HK-2 (cell line): ENCODE measurements at regions not wholly inside any gene's neighbourhood (a gene's known extent, or its start where the extent isn't known, plus 50 kb on each side); places are given as distances from the start of the nearest gene placed in this dataset.
"Not testable (repeated sequence)": the region's sequence is repeated elsewhere in the genome, so short reads cannot be mapped to it uniquely, and the experiment has no call there.

Experiments
- DNase-seq: peaks from one replicate; pipeline ENCODE4 v3.0.0-alpha.2; 2018; ENCODE audit not compliant: unreplicated experiment

GRCh38 chr5:13227513-13227912 lies 717.0 kb downstream of the DNAH5 start:
- no peak for DNase-seq

DNA sequence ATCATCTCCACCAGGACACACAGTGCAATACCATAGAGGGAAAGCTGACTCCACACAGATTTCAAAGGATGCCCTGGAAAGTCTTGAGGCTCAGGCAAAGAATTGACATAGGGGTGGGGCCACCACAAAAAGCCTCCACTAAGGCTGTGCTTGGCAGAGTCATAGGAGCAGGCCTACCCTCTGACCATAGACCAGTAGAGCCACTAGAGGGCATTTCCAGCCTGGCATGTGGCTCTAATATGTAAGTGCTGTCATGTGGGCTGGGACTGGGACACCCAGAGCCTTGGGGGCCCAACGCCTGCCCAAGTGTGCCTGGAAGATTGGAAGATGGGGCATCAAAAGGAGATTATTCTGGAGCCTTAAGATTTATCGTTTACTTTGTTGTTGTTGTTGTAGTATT lies 726.0 kb downstream of the DNAH5 start:
- peak; percentile 3 for DNase-seq

- DNase-seq, result no peak
Measured at GRCh38 chr5:13217636-13218035, 726.9 kb downstream of the DNAH5 start.

DNA sequence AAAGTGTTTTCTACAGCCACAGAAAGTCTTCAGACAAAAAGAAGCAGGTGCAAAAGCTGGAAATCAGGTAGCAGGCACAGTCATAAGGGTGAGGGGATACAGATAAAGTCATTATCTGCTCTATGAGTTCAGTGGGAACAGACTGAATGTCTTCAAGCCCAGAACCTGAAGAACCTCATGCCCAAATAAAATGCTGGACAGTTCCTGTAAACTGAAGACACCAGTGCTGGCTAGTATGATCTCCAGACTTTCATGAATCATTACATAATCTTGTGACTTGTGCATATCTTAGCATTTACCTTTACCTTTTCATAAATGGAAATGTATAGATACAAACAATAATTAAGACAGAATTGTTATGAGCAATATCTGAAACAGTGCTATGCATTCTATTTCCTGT lies 728.7 kb downstream of the DNAH5 start:
- no peak for DNase-seq

GRCh38 chr5:13215370-13215769 lies 729.1 kb downstream of the DNAH5 start:
- no peak for DNase-seq

GRCh38 chr5:13214182-13214581 lies 730.3 kb downstream of the DNAH5 start:
- no peak for DNase-seq

- no peak for DNase-seq
Measured at GRCh38 chr5:13212886-13213285, 731.6 kb downstream of the DNAH5 start.

DNA sequence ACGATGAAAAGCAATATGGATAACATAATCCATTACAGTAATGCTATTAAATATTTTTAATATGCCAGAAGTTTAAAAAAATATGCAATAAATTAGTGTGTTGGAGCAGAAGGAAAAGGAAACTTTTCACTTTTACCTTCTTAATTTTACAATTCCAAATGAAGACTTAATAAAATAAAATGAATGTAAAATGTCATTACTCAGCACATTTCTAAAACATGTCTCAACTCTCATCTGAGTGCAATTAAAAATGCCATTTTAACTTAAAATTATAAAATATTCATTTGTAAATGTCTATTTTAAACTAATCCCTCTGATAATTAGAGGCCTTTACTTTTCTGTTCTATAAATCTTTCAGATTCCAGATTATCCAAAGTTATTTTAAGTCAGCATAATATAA lies 733.4 kb downstream of the DNAH5 start:
- DNase-seq, result no peak

GRCh38 chr5:13207112-13207511 lies 737.4 kb downstream of the DNAH5 start:
- no peak for DNase-seq

DNA sequence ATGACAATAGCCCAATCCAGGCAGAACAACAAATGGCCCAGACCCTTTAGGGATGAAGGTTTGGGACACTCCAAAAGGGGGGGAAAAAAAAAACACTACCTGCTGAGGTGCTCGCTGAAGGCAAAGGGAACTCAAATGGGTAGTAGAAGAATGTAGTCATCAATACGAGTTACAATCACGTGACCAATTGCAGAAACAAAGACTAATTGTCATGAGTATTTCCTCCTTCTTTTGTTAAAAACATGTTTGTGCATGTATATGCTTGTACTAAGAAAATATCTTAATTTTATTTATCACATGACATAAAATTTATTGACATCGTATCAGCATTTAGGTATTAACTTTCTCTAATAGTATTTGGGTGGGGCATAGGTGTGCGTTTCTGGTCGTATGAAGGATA lies 743.5 kb downstream of the DNAH5 start:
- no peak for DNase-seq

DNA sequence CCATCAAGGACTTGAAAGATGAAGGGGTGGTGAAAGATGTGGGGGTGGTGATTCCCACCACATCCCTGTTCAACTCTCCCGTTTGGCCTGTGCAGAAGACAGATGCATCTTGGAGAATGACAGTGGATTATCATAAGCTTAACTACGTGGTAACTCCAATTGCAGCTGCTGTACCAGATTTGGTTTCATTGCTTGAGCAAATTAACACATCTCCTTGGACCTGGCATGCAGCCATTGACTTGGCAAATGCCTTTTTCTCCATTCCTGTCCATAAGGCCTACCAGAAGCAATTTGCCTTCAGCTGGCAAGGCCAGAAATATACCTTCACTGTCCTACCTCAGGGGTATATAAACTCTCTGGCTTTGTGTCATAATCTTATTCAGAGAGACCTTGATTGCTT lies 746.3 kb downstream of the DNAH5 start:
- not testable (repeated sequence) for DNase-seq

GRCh38 chr5:13189532-13189931 lies 755.0 kb downstream of the DNAH5 start:
- no peak for DNase-seq

- DNase-seq, result no peak
Measured at GRCh38 chr5:13188371-13188770, 756.1 kb downstream of the DNAH5 start.

DNA sequence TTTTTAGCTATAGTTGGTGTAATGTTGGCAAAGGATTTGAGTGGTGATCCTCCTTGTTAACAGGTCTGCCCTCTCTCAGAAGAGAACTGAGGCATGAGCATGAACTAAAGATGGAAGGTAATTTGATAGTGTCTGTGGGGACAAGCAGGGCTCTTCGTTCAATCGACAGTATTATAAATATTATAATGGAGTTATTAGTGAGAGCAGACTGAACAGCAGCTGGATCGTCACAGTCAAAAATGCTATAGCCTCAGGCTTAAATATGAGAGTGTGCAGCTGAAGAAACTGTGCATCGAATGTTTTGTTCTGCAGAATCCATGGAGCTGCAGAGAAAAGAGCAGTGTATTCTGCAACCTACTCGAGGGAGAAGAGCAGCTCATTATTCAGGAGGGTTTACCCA lies 757.3 kb downstream of the DNAH5 start:
- no peak for DNase-seq

GRCh38 chr5:13186177-13186576 lies 758.3 kb downstream of the DNAH5 start:
- no peak for DNase-seq

DNA sequence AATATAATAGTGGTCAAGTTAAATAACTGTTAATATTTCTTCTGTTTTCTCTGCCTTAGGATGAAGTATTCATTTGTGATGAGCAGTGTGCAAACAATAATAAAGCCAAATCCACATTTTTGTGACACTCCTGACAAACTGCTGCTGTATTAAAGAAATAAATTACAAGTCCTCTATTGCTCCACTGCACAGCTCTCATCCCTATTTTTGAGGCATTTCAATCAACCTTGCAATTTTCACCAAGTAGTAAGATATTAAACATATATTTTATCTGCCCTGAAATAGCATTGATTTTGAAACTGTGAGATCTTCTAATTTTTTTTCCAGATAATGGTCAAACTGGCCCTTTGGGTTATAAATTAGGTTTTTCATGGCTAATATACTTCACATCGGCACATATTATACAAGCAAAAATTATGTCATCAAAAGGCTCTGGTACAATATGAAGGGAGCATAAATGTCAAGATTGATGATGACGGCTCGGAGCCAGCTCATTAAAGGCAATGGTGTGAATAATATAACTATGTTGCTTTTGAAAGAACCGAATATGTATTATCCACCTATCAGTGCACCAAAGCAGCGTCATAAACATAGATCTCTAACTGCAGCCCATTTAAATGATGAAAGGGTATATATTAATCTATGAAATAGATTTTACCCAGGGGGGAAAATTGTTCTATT lies 764.9 kb downstream of the DNAH5 start:
- no peak for DNase-seq

DNA sequence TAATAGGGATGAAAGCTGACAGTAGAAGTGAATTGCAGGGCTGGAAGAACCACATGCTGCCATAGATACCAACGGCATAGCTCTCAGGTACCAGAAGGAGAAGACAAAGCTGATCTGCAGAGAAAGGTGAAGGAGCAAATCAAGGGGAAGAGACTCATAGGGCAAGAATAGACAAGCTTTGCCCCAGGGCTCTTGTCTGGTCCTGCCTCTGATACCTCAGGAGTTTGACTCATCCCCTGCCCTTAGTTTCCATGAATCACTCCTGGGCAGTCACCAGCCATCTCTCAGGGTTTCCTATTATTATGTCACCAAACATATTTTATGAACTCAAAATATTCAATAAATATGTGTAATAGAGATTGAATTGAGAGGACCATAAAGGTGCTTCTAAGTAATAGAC lies 800.9 kb downstream of the DNAH5 start:
- no peak for DNase-seq

- no peak for DNase-seq
Measured at GRCh38 chr5:13143214-13143613, 801.3 kb downstream of the DNAH5 start.

- no peak for DNase-seq
Measured at GRCh38 chr5:13133951-13134350, 810.5 kb downstream of the DNAH5 start.

GRCh38 chr5:13115476-13115875 lies 829.0 kb downstream of the DNAH5 start:
- DNase-seq, result no peak

DNA sequence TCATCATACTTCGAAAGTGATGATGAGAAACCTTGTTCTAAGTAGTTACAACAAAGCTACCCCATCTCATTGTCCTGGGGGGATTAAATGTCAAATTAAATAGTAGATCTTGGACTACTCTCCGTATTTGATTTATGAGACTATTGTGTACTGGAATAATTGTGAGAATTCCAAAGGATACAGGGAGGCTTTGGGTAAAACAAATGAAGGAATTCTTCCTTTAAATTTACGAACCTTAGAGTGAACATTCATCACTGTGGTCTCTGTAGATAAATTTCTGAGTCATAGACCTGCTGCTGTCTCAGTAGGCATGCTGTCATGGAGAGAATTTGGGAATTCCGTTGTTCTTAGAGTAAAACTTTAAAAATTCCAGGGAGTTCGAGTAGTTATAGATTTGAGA lies 836.2 kb downstream of the DNAH5 start:
- DNase-seq, result no peak

DNA sequence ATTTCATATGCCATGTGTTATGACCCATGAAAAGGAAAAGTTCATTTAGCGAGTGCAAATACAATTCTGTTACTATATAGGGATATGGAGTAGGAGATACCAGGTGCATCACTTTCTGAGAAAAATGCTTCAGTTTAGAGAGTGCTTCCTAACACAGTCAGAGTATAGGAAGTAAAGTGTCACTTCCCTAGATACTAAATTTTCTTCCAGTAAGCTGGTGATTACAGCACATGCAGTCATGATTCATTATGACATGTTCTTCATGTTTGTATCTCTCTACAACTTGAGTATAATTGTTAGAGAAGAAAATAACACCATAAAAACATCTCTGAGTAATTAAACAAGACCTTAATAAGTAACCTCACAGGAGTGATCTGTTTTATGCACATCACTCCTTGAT lies 837.0 kb downstream of the DNAH5 start:
- DNase-seq, result no peak

DNA sequence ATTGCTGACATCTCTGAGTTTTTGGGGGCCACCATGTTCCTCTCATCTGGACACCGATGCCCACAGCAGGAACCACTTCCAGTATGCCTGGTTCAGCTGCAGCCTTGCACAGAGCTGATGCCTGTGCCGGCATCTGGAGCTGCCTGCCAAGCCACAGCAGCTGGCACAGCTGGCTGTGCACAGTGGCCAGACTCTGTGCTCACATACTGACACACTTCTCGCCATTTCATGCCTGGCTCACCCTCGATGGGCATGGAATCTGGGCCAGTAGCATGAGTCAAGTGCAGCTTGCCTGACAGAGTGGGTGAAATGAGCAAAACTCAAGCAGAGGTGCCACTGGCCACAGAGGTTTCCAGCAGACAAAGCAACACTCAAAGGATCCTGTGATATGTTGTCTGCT lies 863.4 kb downstream of the DNAH5 start:
- no peak for DNase-seq

DNA sequence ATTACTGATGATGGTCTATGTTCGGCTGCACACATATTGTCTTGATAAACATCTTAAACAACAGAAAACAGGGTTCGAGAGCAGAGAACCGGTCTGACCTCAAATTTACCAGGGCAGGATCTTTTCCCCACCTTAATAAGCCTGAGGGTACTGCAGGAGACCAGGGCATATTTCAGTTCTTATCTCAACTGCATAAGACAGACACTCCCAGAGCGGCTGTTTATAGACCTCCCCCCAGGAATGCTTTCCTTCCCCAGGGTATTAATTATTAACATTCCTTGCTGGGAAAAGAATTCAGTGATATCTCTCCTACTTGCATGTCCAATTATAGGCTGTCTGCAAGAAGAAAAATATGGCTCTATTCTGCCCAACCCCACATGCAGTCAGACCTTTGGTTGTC lies 871.6 kb downstream of the DNAH5 start:
- not testable (repeated sequence) for DNase-seq
